Common myeloid progenitor, CD34-positive (primary cell): ENCODE measurements at regions not wholly inside any gene's neighbourhood (a gene's known extent, or its start where the extent isn't known, plus 50 kb on each side); places are given as distances from the start of the nearest gene placed in this dataset.

ENCODE experiments used
- CTCF ChIA-PET: fragments of 350-600 bp; sonication (Branson Sonifier 250); formaldehyde crosslinking; loops from one replicate; lab custom pipeline; 2021; ENCODE audit warnings: antibody characterized with exemption; lab: Charles Lee
- POLR2A ChIA-PET: fragments of 350-600 bp; sonication (Branson Sonifier 250); formaldehyde crosslinking; loops from one replicate; lab custom pipeline; 2021; ENCODE audit warnings: antibody characterized with exemption; lab: Charles Lee
- DNase-seq, 3 donors: peaks; one replicate each; pipeline versions ENCODE4 v3.0.0 to v3.0.0-alpha.2; 2013
- H3K27ac ChIP-seq, 2 experiments: 1 replicate in 1 of 2; 2 replicates in 1 of 2; pipeline ENCODE4 v1.7.0; 2013; ENCODE audit warnings: inconsistent platforms in 2 of 2, low read length in 2 of 2, mild to moderate bottlenecking in 2 of 2, low read depth in 1 of 2, moderate library complexity in 1 of 2; ENCODE audit not compliant: severe bottlenecking in 2 of 2, insufficient read depth in 1 of 2, poor library complexity in 1 of 2
- H3K27me3 ChIP-seq, 5 experiments: replicated peaks in 2 of 5; 1 replicate in 3 of 5; 2 replicates in 2 of 5; pipeline versions ENCODE4 v1.6.1 to v1.7.0; 2013; ENCODE audit warnings: low read length in 4 of 5, mild to moderate bottlenecking in 2 of 5, moderate library complexity in 2 of 5, inconsistent platforms in 1 of 5; ENCODE audit not compliant: insufficient read depth in 5 of 5, control insufficient read depth in 4 of 5
- H3K36me3 ChIP-seq, 4 experiments: 1 replicate in 2 of 4; 2 replicates in 2 of 4; pipeline versions ENCODE4 v1.6.1 to v1.7.0; 2013; ENCODE audit warnings: low read length in 3 of 4, control low read depth in 1 of 4, mild to moderate bottlenecking in 1 of 4; ENCODE audit not compliant: control insufficient read depth in 4 of 4, insufficient read depth in 4 of 4
- H3K4me1 ChIP-seq, 4 experiments: 1 replicate in 3 of 4; 2 replicates in 1 of 4; pipeline versions ENCODE4 v1.6.1 to v1.7.1; 2013; ENCODE audit warnings: low read length in 3 of 4, mild to moderate bottlenecking in 3 of 4, control low read depth in 1 of 4, inconsistent platforms in 1 of 4, moderate library complexity in 1 of 4; ENCODE audit not compliant: control insufficient read depth in 4 of 4, insufficient read depth in 4 of 4; ENCODE audit errors: control extremely low read depth in 1 of 4
- H3K4me3 ChIP-seq, 7 experiments: 1 replicate in 4 of 7; 2 replicates in 3 of 7; pipeline versions ENCODE4 v1.5.1 to v1.7.0; 2013; ENCODE audit warnings: mild to moderate bottlenecking in 7 of 7, low read length in 6 of 7, moderate library complexity in 6 of 7, inconsistent platforms in 2 of 7, low read depth in 2 of 7, control low read depth in 1 of 7; ENCODE audit not compliant: insufficient read depth in 4 of 7, control insufficient read depth in 1 of 7; ENCODE audit errors: extremely low read depth in 1 of 7
- H3K9me3 ChIP-seq, 5 experiments: 1 replicate in 4 of 5; 2 replicates in 1 of 5; pipeline versions ENCODE4 v1.6.1 to v1.7.1; 2013; ENCODE audit warnings: low read length in 4 of 5, mild to moderate bottlenecking in 2 of 5, inconsistent platforms in 1 of 5, low read depth in 1 of 5, moderate library complexity in 1 of 5; ENCODE audit not compliant: control insufficient read depth in 4 of 5, insufficient read depth in 2 of 5; ENCODE audit errors: control extremely low read depth in 1 of 5
- WGBS: methylation state at CpG from one replicate; pipeline ENCODE4 v1.1.5; 2013; ENCODE audit not compliant: insufficient coverage; 5-methylcytosine and 5-hydroxymethylcytosine counted together

- ChIA-PET CTCF (no interaction called here), POLR2A (no interaction called here)
- no peak for DNase-seq
- 94% methylated on average over 3 of the region's 3 CpGs for WGBS
- Histone ChIP-seq H3K36me3 (no peaks in the 10 kb centered on the region), H3K4me3 (no peak overlapping the region), H3K27me3 (no peaks in the 10 kb centered on the region), H3K9me3 (peaks cover 0 to 1% (median 0%) of the 10 kb centered on the region in 5 experiments), H3K27ac (no peak overlapping the region), H3K4me1 (no peaks in the 10 kb centered on the region)
Measured at GRCh38 chr5:164186550-164186949, 681.1 kb downstream of the MAT2B start.

DNA sequence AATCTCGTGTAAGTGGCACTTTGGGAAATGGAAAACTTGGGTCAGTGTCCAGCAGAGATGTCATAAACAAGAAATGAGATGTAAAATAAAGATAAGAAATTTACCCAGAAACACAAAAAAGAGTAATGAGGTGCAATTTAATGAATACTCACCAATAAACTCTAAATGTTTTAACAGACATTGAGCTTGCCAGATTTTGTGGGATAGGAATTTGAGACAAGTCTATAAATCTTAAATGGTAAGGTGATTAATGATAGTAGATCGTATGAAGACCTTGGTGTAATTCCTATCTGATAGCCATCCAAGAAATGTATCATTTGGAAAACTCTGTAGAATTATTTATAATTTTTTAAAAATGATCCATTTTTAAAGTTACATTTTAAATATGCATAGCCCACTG is 682.4 kb downstream of the MAT2B start:
- peaks cover 0 to 1% (median 0%) of the 10 kb centered on the region in 5 experiments for H3K9me3 ChIP-seq
- no peak for DNase-seq
- H3K4me1 ChIP-seq: no peaks in the 10 kb centered on the region
- no CpG with 5 or more reads among the region's 2 CpGs for WGBS
- no peaks in the 10 kb centered on the region for H3K36me3 ChIP-seq
- ChIA-PET POLR2A (no interaction called here), CTCF (no interaction called here)
- H3K27ac ChIP-seq: no peak overlapping the region
- no peaks in the 10 kb centered on the region for H3K27me3 ChIP-seq
- H3K4me3 ChIP-seq: no peak overlapping the region

DNA sequence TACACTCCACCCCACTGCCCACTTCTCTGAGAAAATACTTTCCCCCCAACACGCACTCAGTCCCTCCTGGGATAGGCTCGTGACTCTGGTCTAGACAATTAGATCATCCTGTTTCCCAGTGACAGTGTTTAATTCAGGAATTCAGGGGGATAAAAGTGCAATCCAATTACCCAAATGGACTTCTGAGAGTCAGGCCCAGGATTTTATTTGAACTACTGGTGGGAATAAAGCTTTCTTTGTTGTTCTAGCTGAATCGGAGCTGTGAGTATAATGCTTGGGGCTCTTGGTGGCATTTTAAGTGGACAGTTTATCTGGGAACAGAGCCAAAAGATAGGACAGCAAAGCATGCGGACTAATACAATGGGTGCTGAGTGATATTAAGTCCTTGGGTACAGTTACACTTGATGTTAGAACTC is 683.3 kb downstream of the MAT2B start:
- Histone ChIP-seq H3K36me3 (no peaks in the 10 kb centered on the region), H3K27me3 (no peaks in the 10 kb centered on the region), H3K9me3 (peaks cover 0 to 1% (median 0%) of the 10 kb centered on the region in 5 experiments), H3K27ac (no peak overlapping the region), H3K4me3 (no peak overlapping the region), H3K4me1 (no peaks in the 10 kb centered on the region)
- DNase-seq: no peak
- POLR2A ChIA-PET: no interaction called here
- WGBS: 94% methylated on average over 3 of the region's 4 CpGs
- CTCF ChIA-PET: no interaction called here

DNA sequence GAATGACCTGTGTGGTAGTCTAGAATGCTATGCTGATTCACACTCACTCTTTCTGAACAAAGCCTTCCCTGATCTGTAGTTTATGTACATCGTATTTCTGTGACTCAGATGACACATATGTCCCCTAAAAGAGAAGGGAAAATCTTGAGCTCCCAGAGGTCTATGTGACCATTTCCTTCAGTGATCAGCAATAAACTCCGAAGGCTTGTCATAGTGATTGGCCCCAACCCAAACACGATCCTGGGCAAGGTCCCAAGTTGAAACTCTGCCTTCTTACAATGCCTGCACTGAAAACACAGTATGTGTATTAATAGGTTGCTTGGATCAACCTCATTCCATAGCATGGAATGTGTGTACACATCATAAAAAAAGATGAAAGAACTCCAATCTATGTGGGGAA is 685.8 kb downstream of the MAT2B start:
- Histone ChIP-seq H3K27me3 (no peaks in the 10 kb centered on the region), H3K27ac (no peak overlapping the region), H3K4me1 (no peaks in the 10 kb centered on the region), H3K4me3 (no peak overlapping the region), H3K36me3 (no peaks in the 10 kb centered on the region), H3K9me3 (no peaks in the 10 kb centered on the region)
- DNase-seq: no peak
- WGBS: 87% methylated on average over 3 of the region's 3 CpGs
- ChIA-PET CTCF (no interaction called here), POLR2A (no interaction called here)

DNA sequence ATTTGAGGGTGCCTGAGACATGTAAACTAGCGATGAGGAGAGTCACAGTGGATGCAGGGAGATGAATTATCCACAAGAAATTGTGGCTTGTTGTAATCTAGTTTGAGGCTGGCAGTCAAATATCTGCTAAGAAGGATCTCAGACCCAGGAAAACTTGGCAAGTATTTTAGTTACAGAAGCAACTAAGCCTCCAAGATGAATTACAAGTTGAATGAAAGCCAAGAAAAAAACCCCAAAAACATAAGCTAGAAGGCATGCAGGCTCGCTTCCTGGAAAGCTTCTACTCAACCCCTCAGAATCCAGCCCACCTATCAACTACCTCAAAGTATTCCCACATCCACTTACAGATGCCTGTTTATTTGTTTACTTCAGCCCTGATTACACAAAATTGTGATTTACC is 696.9 kb downstream of the MAT2B start:
- 94% methylated on average over 2 of the region's 2 CpGs for WGBS
- CTCF ChIA-PET: no interaction called here

DNA sequence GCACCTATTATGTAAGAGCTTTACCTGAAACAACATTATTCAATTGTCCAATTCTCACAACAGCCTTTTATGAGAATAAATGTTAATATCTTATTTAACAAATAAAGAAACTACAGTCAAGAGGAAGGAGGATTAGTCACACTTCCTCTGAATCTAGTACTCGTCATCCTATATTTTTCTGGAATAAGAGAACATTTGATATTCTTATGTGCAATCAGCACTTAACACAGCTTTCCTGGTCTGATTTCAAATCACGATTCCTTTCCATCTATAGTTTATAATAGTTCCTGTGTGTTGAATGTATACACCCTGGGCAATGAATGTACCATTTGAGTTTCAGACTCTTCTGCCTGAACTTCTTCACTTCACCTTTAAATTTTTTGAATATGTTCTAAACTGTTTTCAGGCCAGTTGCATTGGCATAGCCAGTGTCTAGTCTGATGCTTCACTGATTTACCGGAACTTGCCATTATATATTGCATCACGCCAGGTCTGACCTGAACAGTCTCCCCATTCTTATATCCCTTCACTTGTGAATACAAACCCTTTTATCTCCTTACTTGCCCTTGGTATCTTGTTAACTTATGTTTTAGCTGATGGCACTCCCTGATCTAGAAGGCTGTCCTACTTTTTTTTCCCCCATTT is 698.3 kb downstream of the MAT2B start:
- no peak for DNase-seq
- H3K9me3 ChIP-seq: peaks cover 0 to 4% (median 0%) of the 10 kb centered on the region in 5 experiments
- ChIA-PET POLR2A (no interaction called here), CTCF (no interaction called here)
- no peaks in the 10 kb centered on the region for H3K36me3 ChIP-seq
- H3K4me1 ChIP-seq: no peaks in the 10 kb centered on the region
- 100% methylated on average over 2 of the region's 4 CpGs for WGBS
- no peaks in the 10 kb centered on the region for H3K27me3 ChIP-seq
- H3K27ac ChIP-seq: no peak overlapping the region
- H3K4me3 ChIP-seq: no peak overlapping the region

More for the DNA sequence above, 696.9 kb downstream of the MAT2B start:
- Histone ChIP-seq H3K4me1 (no peaks in the 10 kb centered on the region), H3K27ac (no peak overlapping the region), H3K27me3 (no peaks in the 10 kb centered on the region), H3K9me3 (peaks cover 0 to 4% (median 0%) of the 10 kb centered on the region in 5 experiments), H3K36me3 (no peaks in the 10 kb centered on the region), H3K4me3 (no peak overlapping the region)
- POLR2A ChIA-PET: no interaction called here
- no peak for DNase-seq

GRCh38 chr5:164204338-164204946 is 699.0 kb downstream of the MAT2B start:
- 100% methylated on average over 1 of the region's 4 CpGs for WGBS
- POLR2A ChIA-PET: no interaction called here
- no peaks in the 10 kb centered on the region for H3K9me3 ChIP-seq
- no peaks in the 10 kb centered on the region for H3K4me1 ChIP-seq
- CTCF ChIA-PET: no interaction called here
- no peaks in the 10 kb centered on the region for H3K36me3 ChIP-seq
- H3K27ac ChIP-seq: no peak overlapping the region
- no peaks in the 10 kb centered on the region for H3K27me3 ChIP-seq
- DNase-seq: no peak
- no peak overlapping the region for H3K4me3 ChIP-seq
